HEK293 (cell line): ENCODE measurements at regions not wholly inside any gene's neighbourhood (a gene's known extent, or its start where the extent isn't known, plus 50 kb on each side); places are given as distances from the start of the nearest gene placed in this dataset.

Source experiments
- CTCF ChIA-PET: fragments of 350-600 bp; formaldehyde crosslinking; extraction: SDS; loops from one replicate; lab custom pipeline; 2021; ENCODE audit warnings: antibody characterized with exemption; lab: Yijun Ruan, JAX
- POLR2A ChIA-PET: fragments of 300-600 bp; formaldehyde crosslinking; extraction: SDS; loops from one replicate; lab custom pipeline; 2020; ENCODE audit warnings: antibody characterized with exemption, inconsistent platforms; lab: Yijun Ruan, JAX
- H3K27ac ChIP-seq: fragments of 200-500 bp; sonication (Bioruptor generic); 2 replicates; pipeline ENCODE4 v1.5.1; 2014; ENCODE audit warnings: low read depth, low read length, control low read depth, inconsistent platforms; ENCODE audit errors: extremely low read depth
- H3K36me3 ChIP-seq, 2 experiments: fragments of 200-500 bp in 1 of 2; sonication (Bioruptor generic) in 1 of 2; 1 replicate in 1 of 2; 2 replicates in 1 of 2; pipeline ENCODE4 v1.5.1; 2014 to 2017; ENCODE audit warnings: inconsistent platforms in 2 of 2, low read length in 2 of 2; ENCODE audit not compliant: control insufficient read depth in 2 of 2, insufficient read depth in 1 of 2
- H3K4me1 ChIP-seq: fragments of 200-500 bp; sonication (Bioruptor generic); 2 replicates; pipeline ENCODE4 v1.5.1; 2014; ENCODE audit warnings: mild to moderate bottlenecking, low read length, inconsistent platforms; ENCODE audit not compliant: control insufficient read depth, insufficient read depth
- H3K4me3 ChIP-seq: 2 replicates; pipeline ENCODE4 v1.5.1; 2011; ENCODE audit warnings: low read depth, mild to moderate bottlenecking, control low read depth, low read length, moderate library complexity
- H3K9me3 ChIP-seq: fragments of 200-500 bp; sonication (Bioruptor generic); 2 replicates; pipeline ENCODE4 v1.5.1; 2014; ENCODE audit warnings: low read depth, low read length, inconsistent platforms; ENCODE audit not compliant: control insufficient read depth, insufficient read depth
- FEZF1 ChIP-seq: fragments of 450-650 bp; formaldehyde crosslinking; IDR thresholded peaks from 2 replicates; pipeline ENCODE4 v1.5.1; 2016; ENCODE audit warnings: missing biosample characterization, missing genetic modification characterization
- GFI1B ChIP-seq: fragments of 450-650 bp; formaldehyde crosslinking; IDR thresholded peaks from 2 replicates; pipeline ENCODE4 v1.5.1; 2016; ENCODE audit warnings: missing biosample characterization, missing genetic modification characterization
- KLF9 ChIP-seq: fragments of 450-650 bp; formaldehyde crosslinking; IDR thresholded peaks from 2 replicates; pipeline ENCODE4 v1.5.1; 2016; ENCODE audit warnings: missing biosample characterization, missing genetic modification characterization, low read depth
- REPIN1 ChIP-seq: fragments of 450-650 bp; formaldehyde crosslinking; IDR thresholded peaks from 2 replicates; pipeline ENCODE4 v1.5.1; 2017; ENCODE audit warnings: missing biosample characterization, missing genetic modification characterization, low read depth
- SALL2 ChIP-seq: fragments of 450-650 bp; formaldehyde crosslinking; IDR thresholded peaks from 2 replicates; pipeline ENCODE4 v1.5.0; 2017; ENCODE audit warnings: missing biosample characterization, mild to moderate bottlenecking, missing genetic modification characterization, borderline replicate concordance
- SCRT1 ChIP-seq: fragments of 450-650 bp; formaldehyde crosslinking; IDR thresholded peaks from 2 replicates; pipeline ENCODE4 v1.5.1; 2016; ENCODE audit warnings: missing biosample characterization, missing genetic modification characterization, borderline replicate concordance
- SETDB1 ChIP-seq: IDR thresholded peaks from one replicate; pipeline ENCODE4 v1.6.1; 2017; ENCODE audit warnings: mild to moderate bottlenecking, low read length, moderate library complexity, mixed read lengths; ENCODE audit not compliant: insufficient read length
- ZBTB20 ChIP-seq: fragments of 450-650 bp; formaldehyde crosslinking; IDR thresholded peaks from 2 replicates; pipeline ENCODE4 v1.5.1; 2016; ENCODE audit warnings: missing biosample characterization, missing genetic modification characterization
- ZNF114 ChIP-seq: fragments of 450-650 bp; formaldehyde crosslinking; IDR thresholded peaks from 2 replicates; pipeline ENCODE4 v1.5.0; 2017; ENCODE audit warnings: missing biosample characterization, missing genetic modification characterization
- ZNF37A ChIP-seq: fragments of 450-650 bp; IDR thresholded peaks from 2 replicates; pipeline ENCODE4 v1.5.1; 2018; ENCODE audit warnings: missing biosample characterization, missing genetic modification characterization
- ZNF394 ChIP-seq: fragments of 450-650 bp; formaldehyde crosslinking; IDR thresholded peaks from 2 replicates; pipeline ENCODE4 v1.5.1; 2016; ENCODE audit warnings: missing biosample characterization, missing genetic modification characterization, mild to moderate bottlenecking, moderate library complexity, borderline replicate concordance
- ZNF530 ChIP-seq: fragments of 450-650 bp; formaldehyde crosslinking; IDR thresholded peaks from 2 replicates; pipeline ENCODE4 v1.5.1; 2016; ENCODE audit warnings: low read depth, missing biosample characterization, missing genetic modification characterization
- ZNF629 ChIP-seq: fragments of 450-650 bp; formaldehyde crosslinking; IDR thresholded peaks from 2 replicates; pipeline ENCODE4 v1.5.1; 2017; ENCODE audit warnings: missing biosample characterization, missing genetic modification characterization
- ZNF664 ChIP-seq: fragments of 450-650 bp; formaldehyde crosslinking; IDR thresholded peaks from 2 replicates; pipeline ENCODE4 v1.5.1; 2016; ENCODE audit warnings: missing biosample characterization, missing genetic modification characterization
- ZNF776 ChIP-seq: fragments of 450-650 bp; formaldehyde crosslinking; IDR thresholded peaks from 2 replicates; pipeline ENCODE4 v1.5.0; 2017; ENCODE audit warnings: missing biosample characterization, missing genetic modification characterization, borderline replicate concordance
- ZXDB ChIP-seq: fragments of 450-650 bp; formaldehyde crosslinking; IDR thresholded peaks from 2 replicates; pipeline ENCODE4 v1.5.1; 2016; ENCODE audit warnings: missing biosample characterization, missing genetic modification characterization
- TF ChIP-seq, protein P1 (sequence below): fragments of 450-650 bp; IDR thresholded peaks from 2 replicates; pipeline ENCODE4 v1.5.1; 2018; ENCODE audit warnings: missing biosample characterization, mild to moderate bottlenecking, missing genetic modification characterization
- TF ChIP-seq, protein P2 (sequence below): fragments of 450-650 bp; formaldehyde crosslinking; IDR thresholded peaks from 2 replicates; pipeline ENCODE4 v1.5.1; 2016; ENCODE audit warnings: missing biosample characterization, missing genetic modification characterization, low read depth
- TF ChIP-seq, protein P3 (sequence below): IDR thresholded peaks from 2 replicates; pipeline ENCODE4 v1.6.1; 2011; ENCODE audit warnings: mild to moderate bottlenecking, low read depth, low read length, borderline replicate concordance
- TF ChIP-seq, protein P4 (sequence below): fragments of 450-650 bp; IDR thresholded peaks from 2 replicates; pipeline ENCODE4 v1.5.1; 2018; ENCODE audit warnings: missing biosample characterization, missing genetic modification characterization

DNA sequence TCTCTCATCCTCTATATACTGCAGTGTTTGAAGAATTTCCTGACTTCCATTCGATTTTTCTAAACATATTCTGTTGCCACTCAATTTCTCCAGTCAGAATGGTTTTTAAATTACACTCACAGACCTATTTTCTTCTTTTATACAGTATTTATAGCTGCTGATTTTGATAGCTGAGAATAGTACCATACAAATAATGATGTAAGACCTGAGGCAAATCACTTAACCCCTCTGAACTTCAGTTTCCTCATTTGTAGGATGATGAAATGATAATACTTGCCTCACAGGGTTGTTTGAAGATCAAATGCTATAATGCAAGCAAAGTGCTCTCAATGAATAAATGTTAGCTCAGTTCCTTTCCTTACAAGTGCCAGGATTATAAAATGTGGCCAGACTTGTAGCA lies 241.8 kb downstream of the CPS1 start:
- CTCF ChIA-PET, result no interaction called here
- TF ChIP-seq, protein P1, sequence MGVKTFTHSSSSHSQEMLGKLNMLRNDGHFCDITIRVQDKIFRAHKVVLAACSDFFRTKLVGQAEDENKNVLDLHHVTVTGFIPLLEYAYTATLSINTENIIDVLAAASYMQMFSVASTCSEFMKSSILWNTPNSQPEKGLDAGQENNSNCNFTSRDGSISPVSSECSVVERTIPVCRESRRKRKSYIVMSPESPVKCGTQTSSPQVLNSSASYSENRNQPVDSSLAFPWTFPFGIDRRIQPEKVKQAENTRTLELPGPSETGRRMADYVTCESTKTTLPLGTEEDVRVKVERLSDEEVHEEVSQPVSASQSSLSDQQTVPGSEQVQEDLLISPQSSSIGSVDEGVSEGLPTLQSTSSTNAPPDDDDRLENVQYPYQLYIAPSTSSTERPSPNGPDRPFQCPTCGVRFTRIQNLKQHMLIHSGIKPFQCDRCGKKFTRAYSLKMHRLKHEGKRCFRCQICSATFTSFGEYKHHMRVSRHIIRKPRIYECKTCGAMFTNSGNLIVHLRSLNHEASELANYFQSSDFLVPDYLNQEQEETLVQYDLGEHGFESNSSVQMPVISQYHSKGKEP (tag by site-specific recombination), result no peak
- TF ChIP-seq, protein P2, sequence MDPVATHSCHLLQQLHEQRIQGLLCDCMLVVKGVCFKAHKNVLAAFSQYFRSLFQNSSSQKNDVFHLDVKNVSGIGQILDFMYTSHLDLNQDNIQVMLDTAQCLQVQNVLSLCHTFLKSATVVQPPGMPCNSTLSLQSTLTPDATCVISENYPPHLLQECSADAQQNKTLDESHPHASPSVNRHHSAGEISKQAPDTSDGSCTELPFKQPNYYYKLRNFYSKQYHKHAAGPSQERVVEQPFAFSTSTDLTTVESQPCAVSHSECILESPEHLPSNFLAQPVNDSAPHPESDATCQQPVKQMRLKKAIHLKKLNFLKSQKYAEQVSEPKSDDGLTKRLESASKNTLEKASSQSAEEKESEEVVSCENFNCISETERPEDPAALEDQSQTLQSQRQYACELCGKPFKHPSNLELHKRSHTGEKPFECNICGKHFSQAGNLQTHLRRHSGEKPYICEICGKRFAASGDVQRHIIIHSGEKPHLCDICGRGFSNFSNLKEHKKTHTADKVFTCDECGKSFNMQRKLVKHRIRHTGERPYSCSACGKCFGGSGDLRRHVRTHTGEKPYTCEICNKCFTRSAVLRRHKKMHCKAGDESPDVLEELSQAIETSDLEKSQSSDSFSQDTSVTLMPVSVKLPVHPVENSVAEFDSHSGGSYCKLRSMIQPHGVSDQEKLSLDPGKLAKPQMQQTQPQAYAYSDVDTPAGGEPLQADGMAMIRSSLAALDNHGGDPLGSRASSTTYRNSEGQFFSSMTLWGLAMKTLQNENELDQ (tag by site-specific recombination), result no peak
- no peak for TF ChIP-seq ZNF394 (tag by site-specific recombination)
- no peak for TF ChIP-seq ZXDB (tag by site-specific recombination)
- no peak for TF ChIP-seq GFI1B
- TF ChIP-seq ZBTB20, result no peak
- no peak for TF ChIP-seq ZNF530 (tag by site-specific recombination)
- TF ChIP-seq, protein P3, sequence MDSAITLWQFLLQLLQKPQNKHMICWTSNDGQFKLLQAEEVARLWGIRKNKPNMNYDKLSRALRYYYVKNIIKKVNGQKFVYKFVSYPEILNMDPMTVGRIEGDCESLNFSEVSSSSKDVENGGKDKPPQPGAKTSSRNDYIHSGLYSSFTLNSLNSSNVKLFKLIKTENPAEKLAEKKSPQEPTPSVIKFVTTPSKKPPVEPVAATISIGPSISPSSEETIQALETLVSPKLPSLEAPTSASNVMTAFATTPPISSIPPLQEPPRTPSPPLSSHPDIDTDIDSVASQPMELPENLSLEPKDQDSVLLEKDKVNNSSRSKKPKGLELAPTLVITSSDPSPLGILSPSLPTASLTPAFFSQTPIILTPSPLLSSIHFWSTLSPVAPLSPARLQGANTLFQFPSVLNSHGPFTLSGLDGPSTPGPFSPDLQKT, result no peak
- no peak for TF ChIP-seq ZNF37A (tag by site-specific recombination)
- no peak for TF ChIP-seq KLF9 (tag by site-specific recombination)
- no peak for TF ChIP-seq ZNF629 (tag by site-specific recombination)
- no peak for TF ChIP-seq ZNF776 (tag by site-specific recombination)
- no peak for TF ChIP-seq ZNF114 (tag by site-specific recombination)
- POLR2A ChIA-PET, result no interaction called here
- Histone ChIP-seq H3K36me3 (no peaks in the 10 kb centered on the region), H3K4me3 (no peak overlapping the region), H3K9me3 (no peaks in the 10 kb centered on the region), H3K27ac (no peak overlapping the region), H3K4me1 (no peaks in the 10 kb centered on the region)

DNA sequence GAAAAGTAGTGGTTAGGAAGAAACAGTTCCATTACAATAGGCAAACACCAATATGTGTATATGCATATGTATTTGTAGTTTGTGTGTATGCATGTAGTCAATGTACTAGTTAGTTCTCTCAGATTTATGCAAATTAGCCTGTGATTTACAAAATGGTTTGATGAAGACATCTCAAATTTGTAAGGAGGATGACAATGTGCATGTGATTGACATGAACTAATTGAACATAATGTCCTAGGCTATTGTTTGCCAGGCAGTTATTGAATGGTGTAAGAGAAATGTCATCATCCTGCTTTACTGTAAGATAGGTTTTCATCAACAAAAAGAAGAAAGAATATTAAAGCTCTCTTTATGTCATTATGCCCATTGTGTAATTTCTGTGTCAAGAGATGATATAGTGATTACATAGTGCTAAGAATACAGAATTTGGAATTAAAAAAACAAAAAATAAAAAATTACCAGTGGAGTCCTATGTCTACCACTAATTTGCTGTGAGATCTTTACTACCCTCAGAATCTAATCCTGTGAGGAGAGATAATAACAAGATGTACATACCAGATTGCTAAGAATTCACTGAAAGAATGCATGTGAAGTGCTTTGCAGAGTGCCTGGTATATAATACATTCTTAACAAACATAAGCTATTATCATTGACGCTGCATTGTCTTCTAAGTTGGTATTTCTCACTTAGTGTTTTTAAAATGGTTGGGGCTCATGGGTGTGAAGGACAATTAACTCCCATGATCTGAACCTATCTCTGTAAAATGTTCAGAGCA lies 258.0 kb downstream of the CPS1 start:
- ChIA-PET CTCF (no interaction called here), POLR2A (no interaction called here)
- H3K4me3 ChIP-seq, result no peak overlapping the region
- H3K36me3 ChIP-seq, result no peaks in the 10 kb centered on the region
- TF ChIP-seq, protein P4, sequence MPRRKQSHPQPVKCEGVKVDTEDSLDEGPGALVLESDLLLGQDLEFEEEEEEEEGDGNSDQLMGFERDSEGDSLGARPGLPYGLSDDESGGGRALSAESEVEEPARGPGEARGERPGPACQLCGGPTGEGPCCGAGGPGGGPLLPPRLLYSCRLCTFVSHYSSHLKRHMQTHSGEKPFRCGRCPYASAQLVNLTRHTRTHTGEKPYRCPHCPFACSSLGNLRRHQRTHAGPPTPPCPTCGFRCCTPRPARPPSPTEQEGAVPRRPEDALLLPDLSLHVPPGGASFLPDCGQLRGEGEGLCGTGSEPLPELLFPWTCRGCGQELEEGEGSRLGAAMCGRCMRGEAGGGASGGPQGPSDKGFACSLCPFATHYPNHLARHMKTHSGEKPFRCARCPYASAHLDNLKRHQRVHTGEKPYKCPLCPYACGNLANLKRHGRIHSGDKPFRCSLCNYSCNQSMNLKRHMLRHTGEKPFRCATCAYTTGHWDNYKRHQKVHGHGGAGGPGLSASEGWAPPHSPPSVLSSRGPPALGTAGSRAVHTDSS (tag by site-specific recombination), result no peak
- TF ChIP-seq ZNF664 (tag by site-specific recombination) (no peak), REPIN1 (tag by site-specific recombination) (no peak), SETDB1 (peak; percentile 34), FEZF1 (tag by site-specific recombination) (no peak), GFI1B (no peak), SCRT1 (tag by site-specific recombination) (no peak), SALL2 (tag by site-specific recombination) (no peak)
- H3K4me1 ChIP-seq, result no peaks in the 10 kb centered on the region
- H3K27ac ChIP-seq, result no peak overlapping the region
- no peaks in the 10 kb centered on the region for H3K9me3 ChIP-seq
